ENCODE measurements at regions not wholly inside any gene's neighbourhood (a gene's known extent, or its start where the extent isn't known, plus 50 kb on each side); places are given as distances from the start of the nearest gene placed in this dataset.

DNA sequence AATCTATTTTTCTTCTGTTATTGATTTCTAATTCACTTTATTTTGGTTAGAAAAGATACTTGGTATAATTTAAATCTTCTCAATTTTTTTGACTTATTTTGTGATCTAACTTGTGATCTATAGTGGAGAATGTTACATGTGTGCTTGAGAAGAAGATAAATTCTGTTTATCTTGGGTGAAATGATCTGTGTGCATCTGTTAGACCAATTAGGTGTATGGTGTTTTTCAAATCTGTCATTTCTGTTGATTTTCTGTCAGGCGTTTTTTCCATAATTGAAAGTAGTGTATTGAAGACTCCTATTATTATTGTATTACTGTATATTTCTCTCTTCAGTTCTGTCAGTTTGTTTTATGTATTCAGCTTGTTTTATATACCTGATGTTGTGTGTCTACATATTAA, 1668.3 kb downstream of the PLA2G4A start:
- DNase-seq (ENCODE audit: low read depth): no peak
- H3K4me3 ChIP-seq (ENCODE audit: low read depth, low read length): no peak overlapping the region
- TF ChIP-seq, protein P1, sequence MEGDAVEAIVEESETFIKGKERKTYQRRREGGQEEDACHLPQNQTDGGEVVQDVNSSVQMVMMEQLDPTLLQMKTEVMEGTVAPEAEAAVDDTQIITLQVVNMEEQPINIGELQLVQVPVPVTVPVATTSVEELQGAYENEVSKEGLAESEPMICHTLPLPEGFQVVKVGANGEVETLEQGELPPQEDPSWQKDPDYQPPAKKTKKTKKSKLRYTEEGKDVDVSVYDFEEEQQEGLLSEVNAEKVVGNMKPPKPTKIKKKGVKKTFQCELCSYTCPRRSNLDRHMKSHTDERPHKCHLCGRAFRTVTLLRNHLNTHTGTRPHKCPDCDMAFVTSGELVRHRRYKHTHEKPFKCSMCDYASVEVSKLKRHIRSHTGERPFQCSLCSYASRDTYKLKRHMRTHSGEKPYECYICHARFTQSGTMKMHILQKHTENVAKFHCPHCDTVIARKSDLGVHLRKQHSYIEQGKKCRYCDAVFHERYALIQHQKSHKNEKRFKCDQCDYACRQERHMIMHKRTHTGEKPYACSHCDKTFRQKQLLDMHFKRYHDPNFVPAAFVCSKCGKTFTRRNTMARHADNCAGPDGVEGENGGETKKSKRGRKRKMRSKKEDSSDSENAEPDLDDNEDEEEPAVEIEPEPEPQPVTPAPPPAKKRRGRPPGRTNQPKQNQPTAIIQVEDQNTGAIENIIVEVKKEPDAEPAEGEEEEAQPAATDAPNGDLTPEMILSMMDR (conservative IDR thresholded peaks at IDR 0.05; ENCODE audit: low read depth, low read length): no peak

DNA sequence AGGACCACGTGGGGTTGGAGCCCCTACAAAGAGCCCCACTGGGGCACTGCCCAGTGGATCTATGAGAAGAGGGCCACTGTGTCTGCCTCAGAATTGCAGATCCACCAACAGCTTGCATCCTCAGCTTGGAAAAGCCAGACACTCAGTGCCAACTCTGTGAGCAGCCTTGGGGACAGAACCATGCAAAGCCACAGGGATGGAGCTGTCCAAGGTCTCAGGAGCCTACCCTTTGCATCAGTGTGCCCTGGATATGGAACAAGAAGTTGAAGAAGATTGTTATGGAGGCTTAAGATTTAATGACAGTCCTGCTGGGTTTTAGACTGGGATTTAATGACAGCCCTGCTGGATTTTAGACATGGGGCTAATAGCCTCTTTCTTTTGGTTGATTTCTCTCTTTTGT, 1670.9 kb downstream of the PLA2G4A start:
- no peak overlapping the region for H3K4me3 ChIP-seq (ENCODE audit: low read depth, low read length)
- TF ChIP-seq, protein P1 (conservative IDR thresholded peaks at IDR 0.05; ENCODE audit: low read depth, low read length): no peak
- peak; percentile 26 for DNase-seq (ENCODE audit: low read depth)

DNA sequence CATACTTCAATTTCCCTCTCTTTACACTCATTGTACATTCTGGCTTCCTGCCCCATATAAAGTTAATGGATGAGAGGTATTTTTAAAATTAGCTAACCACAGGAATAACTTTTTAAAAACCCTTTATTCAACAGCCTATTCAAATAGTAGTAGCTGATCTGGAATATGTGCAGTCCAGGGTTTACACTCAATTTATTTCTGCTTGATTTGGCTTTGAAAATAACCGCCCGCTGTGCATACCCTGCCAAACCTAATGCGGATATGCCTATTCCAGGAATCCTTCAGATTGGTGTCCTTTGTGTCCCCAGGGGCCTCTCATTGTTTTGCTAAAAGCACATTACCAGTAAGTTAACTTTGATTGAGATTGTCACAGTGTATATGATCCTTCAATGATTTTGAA, 1686.2 kb downstream of the PLA2G4A start:
- no peak for DNase-seq (ENCODE audit: low read depth)
- H3K4me3 ChIP-seq (ENCODE audit: low read depth, low read length): no peak overlapping the region
- TF ChIP-seq, protein P1 (conservative IDR thresholded peaks at IDR 0.05; ENCODE audit: low read depth, low read length): no peak

DNA sequence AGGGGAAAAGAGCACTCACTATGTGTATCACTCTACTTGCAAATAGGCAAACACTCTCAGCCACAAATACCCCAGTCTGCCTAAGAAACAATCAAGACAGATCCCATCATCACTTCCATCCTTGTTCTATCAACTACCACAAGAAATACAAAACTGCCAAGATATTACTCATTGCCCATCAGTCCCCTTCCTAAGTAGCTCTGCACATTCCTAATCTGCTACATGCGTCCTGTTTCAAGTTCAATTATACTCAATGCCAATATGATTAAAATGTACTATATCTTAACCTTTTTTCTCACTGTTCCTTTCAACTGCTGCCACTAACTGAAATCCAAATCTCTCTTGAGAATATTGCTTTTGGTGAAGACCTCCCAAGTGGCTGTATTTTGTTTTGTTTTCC, 1688.4 kb downstream of the PLA2G4A start:
- DNase-seq (ENCODE audit: low read depth): no peak
- H3K4me3 ChIP-seq (ENCODE audit: low read depth, low read length): no peak overlapping the region
- TF ChIP-seq, protein P1 (conservative IDR thresholded peaks at IDR 0.05; ENCODE audit: low read depth, low read length): no peak

DNA sequence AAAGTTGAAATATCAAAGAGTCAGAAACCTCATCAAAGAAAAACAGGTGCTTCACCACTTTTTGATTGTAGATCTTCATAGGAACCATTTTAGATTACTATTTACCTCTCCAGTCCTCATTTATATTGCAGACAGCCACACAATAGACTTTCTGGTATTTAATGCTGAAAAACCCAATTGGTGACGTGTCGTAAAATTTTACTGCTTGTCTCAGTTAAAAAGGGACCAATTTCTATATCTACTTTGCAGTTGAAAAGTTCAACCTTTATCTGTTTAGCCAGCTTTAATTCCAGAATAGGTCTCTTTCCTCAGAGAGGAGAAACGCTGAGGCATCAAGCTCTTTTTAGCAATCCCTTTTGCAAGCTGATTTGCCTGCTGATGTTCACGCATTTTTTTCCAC, 1722.4 kb downstream of the PLA2G4A start:
- no peak for DNase-seq (ENCODE audit: low read depth)
- TF ChIP-seq, protein P1 (conservative IDR thresholded peaks at IDR 0.05; ENCODE audit: low read depth, low read length): no peak
- no peak overlapping the region for H3K4me3 ChIP-seq (ENCODE audit: low read depth, low read length)

DNA sequence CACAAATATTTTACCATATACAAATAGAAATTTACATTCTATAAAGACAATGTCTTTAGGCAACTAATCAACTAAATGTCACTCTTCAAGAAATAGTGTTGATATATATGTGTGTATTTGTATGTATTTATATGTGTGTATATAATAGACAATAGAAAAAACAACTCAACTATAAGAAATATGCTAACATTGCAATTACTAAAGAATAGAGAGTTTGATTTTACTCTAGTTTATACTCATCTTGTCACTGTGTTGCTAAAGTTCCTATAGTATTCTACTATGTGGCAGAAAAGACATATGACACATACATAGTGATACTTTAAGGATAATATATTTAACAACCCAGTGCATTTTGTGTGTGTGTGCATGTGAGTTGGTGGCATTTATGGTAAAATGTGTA, 1728.3 kb downstream of the PLA2G4A start:
- TF ChIP-seq, protein P1 (conservative IDR thresholded peaks at IDR 0.05; ENCODE audit: low read depth, low read length): no peak
- DNase-seq (ENCODE audit: low read depth): no peak
- no peak overlapping the region for H3K4me3 ChIP-seq (ENCODE audit: low read depth, low read length)

DNA sequence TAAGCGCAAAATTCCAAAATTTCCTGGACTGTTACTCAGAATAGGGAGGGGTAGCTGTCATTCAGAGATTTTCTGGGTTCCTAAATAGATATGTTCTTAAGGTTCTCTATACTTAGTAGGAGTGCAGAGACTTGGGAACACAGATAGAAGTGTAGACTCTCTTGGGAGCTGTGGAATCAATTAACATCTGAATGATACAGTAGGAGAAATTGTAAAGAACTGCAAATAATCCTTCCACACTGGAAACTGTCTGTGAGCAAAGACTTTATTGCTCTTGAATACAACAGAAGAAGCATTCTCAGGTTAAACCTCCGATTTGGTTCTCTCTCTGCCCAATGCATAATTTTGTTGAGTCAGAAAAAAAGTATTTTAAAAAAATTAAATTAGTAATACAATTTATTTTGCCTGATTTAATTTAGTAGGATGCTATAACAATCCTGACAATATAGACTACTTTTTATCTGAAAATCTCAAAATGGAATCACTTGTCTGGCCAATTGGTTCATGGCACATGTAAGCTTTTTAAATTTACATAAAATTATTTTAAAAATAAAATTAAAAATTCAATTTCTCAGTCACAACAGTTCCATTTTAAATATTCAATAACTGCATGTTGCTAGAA, 1754.3 kb downstream of the PLA2G4A start:
- no peak for DNase-seq (ENCODE audit: low read depth)
- TF ChIP-seq, protein P1 (conservative IDR thresholded peaks at IDR 0.05; ENCODE audit: low read depth, low read length): no peak
- H3K4me3 ChIP-seq (ENCODE audit: low read depth, low read length): no peak overlapping the region

Data from choroid plexus epithelial cell (primary cell).